ENCODE measurements at regions not wholly inside any gene's neighbourhood (a gene's known extent, or its start where the extent isn't known, plus 50 kb on each side); places are given as distances from the start of the nearest gene placed in this dataset.

GRCh38 chr14:55798406-55798805 lies 218.4 kb downstream of the KTN1 start:
- Histone ChIP-seq H4K20me1 (ENCODE audit: insufficient read depth, low read length) (no peaks in the 10 kb centered on the region), H3K18ac (ENCODE audit: low read depth, low read length) (no peak overlapping the region), H4K8ac (ENCODE audit: low read depth in 2 of 2, low read length in 2 of 2) (no peak overlapping the region), H3K4me2 (ENCODE audit: low read depth, low read length) (no peak overlapping the region), H2BK15ac (ENCODE audit: low read depth, low read length) (no peak overlapping the region), H3K4me3 (ENCODE audit: insufficient read depth, low read depth, low read length) (no peak overlapping the region), H2BK5ac (ENCODE audit: low read depth, low read length, poor library complexity, severe bottlenecking) (no peak overlapping the region), H4K5ac (ENCODE audit: low read depth, low read length) (no peak overlapping the region), H2BK20ac (ENCODE audit: low read depth, low read length) (no peak overlapping the region), H3K56ac (ENCODE audit: extremely low read depth, insufficient read depth, low read length) (no peak overlapping the region), H3K4me1 (ENCODE audit: control insufficient read depth, insufficient read depth, low read length) (no peaks in the 10 kb centered on the region; the same call in 1 of the 2 replicates), H3K9me3 (ENCODE audit: control insufficient read depth, insufficient read depth, low read length) (0 out of 2 replicates have a peak, but pooled peaks cover 2% of the 10 kb centered on the region), H3K23ac (ENCODE audit: low read depth, low read length) (no peak overlapping the region), H2BK120ac (ENCODE audit: low read depth, low read length) (no peak overlapping the region), H3K9me1 (ENCODE audit: insufficient read depth, low read length) (no peaks in the 10 kb centered on the region; the same call in 1 of the 2 replicates), H3K27me3 (ENCODE audit: control insufficient read depth, insufficient read depth, low read length) (no peaks in the 10 kb centered on the region), H3K79me1 (ENCODE audit: low read depth in 1 of 2, low read length in 2 of 2) (no peaks in the 10 kb centered on the region), H4K91ac (ENCODE audit: insufficient read depth, low read depth, low read length) (no peak overlapping the region), H2AK9ac (replicated peaks; ENCODE audit: low read depth, low read length, poor library complexity) (no peak overlapping the region), H3K36me3 (ENCODE audit: control insufficient read depth, insufficient read depth, low read length) (no peaks in the 10 kb centered on the region), H3K14ac (replicated peaks; ENCODE audit: low read depth, low read length) (no peak overlapping the region), H3K4ac (ENCODE audit: low read depth, low read length) (no peak overlapping the region), H3K27ac (ENCODE audit: insufficient read depth, low read length) (no peak overlapping the region), H2AK5ac (ENCODE audit: low read depth, low read length) (no peak overlapping the region), H3K9ac (ENCODE audit: low read depth, low read length) (no peak overlapping the region), H2AFZ (replicated peaks; ENCODE audit: low read length, poor library complexity) (no peak overlapping the region)
- ChIA-PET POLR2A (ENCODE audit: unreplicated experiment) (no interaction called here), CTCF (no interaction called here)
- BruUV-seq (replicated peaks) = no TSS peak
- in situ Hi-C loops (cut with MboI; ENCODE audit: low sequenced_read_pairs) = no loop called here
- 64% methylated on average over 3 of the region's 3 CpGs; no CpG with 5 or more reads in 1 of the 2 experiments for WGBS, 2 experiments (ENCODE audit: extremely low coverage in 2 of 2, insufficient read length in 1 of 2)
- no peak for TF ChIP-seq FOS (IDR thresholded peaks at IDR 0.05; ENCODE audit: low read depth, low read length)
- no peak for ATAC-seq (ENCODE audit: low read depth)
- DNase-seq = no peak
- intact Hi-C loops (cut with micrococcal nuclease) = no loop called here
- dilution Hi-C loops (cut with HindIII; ENCODE audit: low sequenced_read_pairs, unreplicated experiment) = no loop called here
